Progenitor cell of endocrine pancreas (in vitro differentiated cells): ENCODE measurements at regions not wholly inside any gene's neighbourhood (a gene's known extent, or its start where the extent isn't known, plus 50 kb on each side); places are given as distances from the start of the nearest gene placed in this dataset.

Experiments
- DNase-seq: peaks from one replicate; pipeline ENCODE4 v3.0.0; 2021; ENCODE audit warnings: low spot score; ENCODE audit not compliant: unreplicated experiment
- H3K27ac Mint-ChIP-seq: 2 replicates; pipeline ENCODE4 v1.8.0; 2021; ENCODE audit warnings: mild to moderate bottlenecking, moderate library complexity, mixed read lengths
- H3K27me3 Mint-ChIP-seq: 2 replicates; pipeline ENCODE4 v1.8.0; 2021; ENCODE audit warnings: mixed read lengths
- H3K36me3 Mint-ChIP-seq: 2 replicates; pipeline ENCODE4 v1.8.0; 2022; ENCODE audit warnings: mixed read lengths; ENCODE audit not compliant: insufficient read depth
- H3K4me1 Mint-ChIP-seq: 2 replicates; pipeline ENCODE4 v1.8.0; 2021; ENCODE audit warnings: low read depth, mixed read lengths
- H3K4me3 Mint-ChIP-seq: 2 replicates; pipeline ENCODE4 v1.8.0; 2021; ENCODE audit warnings: low read depth, mild to moderate bottlenecking, moderate library complexity, mixed read lengths
- H3K9me3 Mint-ChIP-seq: 2 replicates; pipeline ENCODE4 v1.8.0; 2021; ENCODE audit warnings: low read depth, mixed read lengths
- CTCF ChIP-seq: fragments of 200-600 bp; sonication (generic); IDR thresholded peaks from one replicate; pipeline ENCODE4 v1.5.0; 2021; ENCODE audit warnings: antibody characterized with exemption, mild to moderate bottlenecking; ENCODE audit not compliant: unreplicated experiment

DNA sequence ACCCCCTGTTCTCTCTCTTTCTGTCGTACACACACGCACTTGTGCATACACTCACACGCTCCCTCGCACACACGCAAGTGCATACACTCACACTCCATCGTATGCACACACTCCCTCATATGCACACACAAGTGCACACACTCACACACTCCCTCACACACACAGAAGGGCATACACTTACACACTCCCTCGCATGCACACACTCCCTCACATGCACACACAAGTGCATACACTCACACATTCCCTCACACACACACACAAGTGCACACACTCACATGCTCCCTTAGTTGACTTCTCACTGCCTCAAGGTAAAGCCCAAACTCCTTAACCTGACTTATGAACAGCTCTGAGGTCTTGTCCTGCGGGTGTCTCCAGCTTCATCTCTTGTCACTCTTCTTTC lies 78.7 kb downstream of the NOG start:
- Mint-ChIP-seq H3K27me3 (peaks cover 49% of the 10 kb centered on the region), H3K4me3 (no peak overlapping the region), H3K27ac (no peak overlapping the region), H3K36me3 (no peaks in the 10 kb centered on the region), H3K9me3 (no peaks in the 10 kb centered on the region), H3K4me1 (no peaks in the 10 kb centered on the region)
- no peak for TF ChIP-seq CTCF
- DNase-seq: no peak

GRCh38 chr17:56674401-56674925 lies 81.0 kb downstream of the NOG start:
- no peaks in the 10 kb centered on the region for H3K9me3 Mint-ChIP-seq
- peaks cover 6% of the 10 kb centered on the region for H3K4me1 Mint-ChIP-seq
- peaks cover 57% of the 10 kb centered on the region for H3K27me3 Mint-ChIP-seq
- no peak overlapping the region for H3K27ac Mint-ChIP-seq
- no peak for TF ChIP-seq CTCF
- no peaks in the 10 kb centered on the region for H3K36me3 Mint-ChIP-seq
- H3K4me3 Mint-ChIP-seq: no peak overlapping the region
- DNase-seq: no peak

GRCh38 chr17:56675876-56676660 lies 82.6 kb downstream of the NOG start:
- peaks cover 53% of the 10 kb centered on the region for H3K27me3 Mint-ChIP-seq
- no peak overlapping the region for H3K27ac Mint-ChIP-seq
- peaks cover 6% of the 10 kb centered on the region for H3K4me1 Mint-ChIP-seq
- H3K4me3 Mint-ChIP-seq: no peak overlapping the region
- no peak for TF ChIP-seq CTCF
- no peaks in the 10 kb centered on the region for H3K36me3 Mint-ChIP-seq
- DNase-seq: no peak
- H3K9me3 Mint-ChIP-seq: no peaks in the 10 kb centered on the region

- Mint-ChIP-seq H3K4me3 (no peak overlapping the region), H3K27ac (no peak overlapping the region), H3K9me3 (no peaks in the 10 kb centered on the region), H3K4me1 (peaks cover 6% of the 10 kb centered on the region), H3K36me3 (no peaks in the 10 kb centered on the region), H3K27me3 (peaks cover 53% of the 10 kb centered on the region)
- TF ChIP-seq CTCF: no peak
- DNase-seq: no peak
Observed at GRCh38 chr17:56676810-56677209, 83.3 kb downstream of the NOG start.

GRCh38 chr17:56678249-56679114 lies 85.0 kb downstream of the NOG start:
- DNase-seq: no peak
- no peak overlapping the region for H3K27ac Mint-ChIP-seq
- H3K36me3 Mint-ChIP-seq: no peaks in the 10 kb centered on the region
- H3K4me1 Mint-ChIP-seq: peaks cover 6% of the 10 kb centered on the region
- peaks cover 43% of the 10 kb centered on the region for H3K27me3 Mint-ChIP-seq
- peak overlapping the region; percentile 72 for H3K4me3 Mint-ChIP-seq
- TF ChIP-seq CTCF: no peak
- no peaks in the 10 kb centered on the region for H3K9me3 Mint-ChIP-seq
